SW 1271 (cell line): ENCODE measurements at regions not wholly inside any gene's neighbourhood (a gene's known extent, or its start where the extent isn't known, plus 50 kb on each side); places are given as distances from the start of the nearest gene placed in this dataset.
"Not testable (repeated sequence)": the region's sequence is repeated elsewhere in the genome, so short reads cannot be mapped to it uniquely, and the experiment has no call there.

Experiments used
- DNase-seq, 2 experiments: peaks; one replicate each; lab custom pipeline; 2025; lab: John Stamatoyannopoulos, UW

GRCh38 chr3:82177774-82178173 is 416.3 kb upstream of the GBE1 start:
- DNase-seq: no peak

GRCh38 chr3:82165266-82165665 is 403.8 kb upstream of the GBE1 start:
- no peak for DNase-seq

GRCh38 chr3:82163907-82164520 is 402.6 kb upstream of the GBE1 start:
- peak in 1 of 2 experiments; percentile 47 for DNase-seq

- DNase-seq: no peak
Observed at GRCh38 chr3:82157952-82158351, 396.5 kb upstream of the GBE1 start.

GRCh38 chr3:82153892-82154291 is 392.4 kb upstream of the GBE1 start:
- DNase-seq: not testable (repeated sequence)

GRCh38 chr3:82145742-82146141 is 384.3 kb upstream of the GBE1 start:
- no peak for DNase-seq

GRCh38 chr3:82144811-82145210 is 383.4 kb upstream of the GBE1 start:
- DNase-seq: no peak

GRCh38 chr3:82143661-82144412 is 382.4 kb upstream of the GBE1 start:
- no peak for DNase-seq

- no peak for DNase-seq
Observed at GRCh38 chr3:82141592-82141991, 380.1 kb upstream of the GBE1 start.

- no peak for DNase-seq
Observed at GRCh38 chr3:82137861-82138260, 376.4 kb upstream of the GBE1 start.

GRCh38 chr3:82137050-82137449 is 375.6 kb upstream of the GBE1 start:
- no peak for DNase-seq

GRCh38 chr3:82133070-82133606 is 371.7 kb upstream of the GBE1 start:
- DNase-seq: peak in 1 of 2 experiments; percentile 33

GRCh38 chr3:82132210-82133069 is 371.0 kb upstream of the GBE1 start:
- DNase-seq: no peak

GRCh38 chr3:82130046-82130445 is 368.6 kb upstream of the GBE1 start:
- no peak for DNase-seq

GRCh38 chr3:82129221-82129801 is 367.9 kb upstream of the GBE1 start:
- DNase-seq: no peak

GRCh38 chr3:82128271-82128670 is 366.8 kb upstream of the GBE1 start:
- no peak for DNase-seq

GRCh38 chr3:82122554-82123345 is 361.3 kb upstream of the GBE1 start:
- no peak for DNase-seq

- DNase-seq: no peak
Observed at GRCh38 chr3:82114589-82114988, 353.1 kb upstream of the GBE1 start.

- not testable (repeated sequence) for DNase-seq
Observed at GRCh38 chr3:82110721-82111120, 349.3 kb upstream of the GBE1 start.

GRCh38 chr3:82103241-82103640 is 341.8 kb upstream of the GBE1 start:
- DNase-seq: no peak

- DNase-seq: no peak
Observed at GRCh38 chr3:82100378-82100777, 338.9 kb upstream of the GBE1 start.
